Glutamatergic neuron (in vitro differentiated cells): ENCODE measurements at regions not wholly inside any gene's neighbourhood (a gene's known extent, or its start where the extent isn't known, plus 50 kb on each side); places are given as distances from the start of the nearest gene placed in this dataset.

Experiments used
- DNase-seq: peaks from one replicate; pipeline ENCODE4 v3.0.0; 2022
- H3K27ac Mint-ChIP-seq: one replicate; pipeline ENCODE4 v1.8.0; 2020; ENCODE audit warnings: mild to moderate bottlenecking, mixed read lengths, inconsistent platforms; ENCODE audit not compliant: unreplicated experiment
- H3K27me3 Mint-ChIP-seq: one replicate; pipeline ENCODE4 v1.8.0; 2020; ENCODE audit warnings: mild to moderate bottlenecking, moderate library complexity, mixed read lengths, inconsistent platforms; ENCODE audit not compliant: unreplicated experiment
- H3K36me3 Mint-ChIP-seq: one replicate; pipeline ENCODE4 v1.8.0; 2020; ENCODE audit warnings: mild to moderate bottlenecking, mixed read lengths, inconsistent platforms; ENCODE audit not compliant: unreplicated experiment
- H3K4me1 Mint-ChIP-seq: one replicate; pipeline ENCODE4 v1.8.0; 2020; ENCODE audit warnings: mild to moderate bottlenecking, low read depth, mixed read lengths, inconsistent platforms; ENCODE audit not compliant: unreplicated experiment
- H3K4me3 Mint-ChIP-seq: one replicate; pipeline ENCODE4 v1.8.0; 2020; ENCODE audit warnings: mild to moderate bottlenecking, mixed read lengths, inconsistent platforms; ENCODE audit not compliant: unreplicated experiment
- H3K9me3 Mint-ChIP-seq: one replicate; pipeline ENCODE4 v1.8.0; 2020; ENCODE audit warnings: mild to moderate bottlenecking, moderate library complexity, mixed read lengths, inconsistent platforms; ENCODE audit not compliant: unreplicated experiment
- CTCF ChIP-seq: fragments of 200-600 bp; sonication (generic); IDR thresholded peaks from one replicate; pipeline ENCODE4 v1.5.0; 2021; ENCODE audit not compliant: partially characterized antibody, unreplicated experiment

DNA sequence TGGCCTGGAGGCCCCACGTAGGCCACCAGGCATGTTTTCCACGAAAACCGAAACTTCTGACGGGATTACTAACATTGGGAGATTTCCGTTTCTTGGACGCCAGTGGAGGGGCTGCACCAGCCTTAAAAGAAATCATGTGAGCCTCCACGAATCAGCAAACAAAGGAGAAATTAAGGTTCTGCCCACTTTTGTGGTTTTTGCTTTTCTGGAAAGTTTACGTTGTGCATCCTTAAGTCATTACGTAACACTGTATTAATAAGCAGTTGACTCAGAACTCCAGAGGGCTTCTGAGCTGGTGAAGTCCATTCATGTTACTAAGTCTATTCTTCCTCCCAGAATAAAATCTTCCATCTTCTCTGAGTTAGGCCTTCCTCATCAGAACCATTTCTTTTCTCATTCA is 168.5 kb downstream of the PSMG1 start:
- DNase-seq = no peak
- Mint-ChIP-seq H3K27ac (no peak overlapping the region), H3K27me3 (no peaks in the 10 kb centered on the region), H3K9me3 (no peaks in the 10 kb centered on the region), H3K4me1 (no peaks in the 10 kb centered on the region), H3K4me3 (no peak overlapping the region), H3K36me3 (no peaks in the 10 kb centered on the region)
- TF ChIP-seq CTCF = no peak

- Mint-ChIP-seq H3K9me3 (no peaks in the 10 kb centered on the region), H3K4me1 (no peaks in the 10 kb centered on the region), H3K27ac (no peak overlapping the region), H3K27me3 (peaks cover 4% of the 10 kb centered on the region), H3K36me3 (no peaks in the 10 kb centered on the region), H3K4me3 (no peak overlapping the region)
- DNase-seq = no peak
- no peak for TF ChIP-seq CTCF
Measured at GRCh38 chr21:39012326-39013230, 170.7 kb downstream of the PSMG1 start.

GRCh38 chr21:39011911-39012310 is 171.3 kb downstream of the PSMG1 start:
- no peak for TF ChIP-seq CTCF
- H3K4me1 Mint-ChIP-seq = no peaks in the 10 kb centered on the region
- no peak overlapping the region for H3K4me3 Mint-ChIP-seq
- no peaks in the 10 kb centered on the region for H3K36me3 Mint-ChIP-seq
- no peak overlapping the region for H3K27ac Mint-ChIP-seq
- no peaks in the 10 kb centered on the region for H3K9me3 Mint-ChIP-seq
- DNase-seq = no peak
- peaks cover 4% of the 10 kb centered on the region for H3K27me3 Mint-ChIP-seq

DNA sequence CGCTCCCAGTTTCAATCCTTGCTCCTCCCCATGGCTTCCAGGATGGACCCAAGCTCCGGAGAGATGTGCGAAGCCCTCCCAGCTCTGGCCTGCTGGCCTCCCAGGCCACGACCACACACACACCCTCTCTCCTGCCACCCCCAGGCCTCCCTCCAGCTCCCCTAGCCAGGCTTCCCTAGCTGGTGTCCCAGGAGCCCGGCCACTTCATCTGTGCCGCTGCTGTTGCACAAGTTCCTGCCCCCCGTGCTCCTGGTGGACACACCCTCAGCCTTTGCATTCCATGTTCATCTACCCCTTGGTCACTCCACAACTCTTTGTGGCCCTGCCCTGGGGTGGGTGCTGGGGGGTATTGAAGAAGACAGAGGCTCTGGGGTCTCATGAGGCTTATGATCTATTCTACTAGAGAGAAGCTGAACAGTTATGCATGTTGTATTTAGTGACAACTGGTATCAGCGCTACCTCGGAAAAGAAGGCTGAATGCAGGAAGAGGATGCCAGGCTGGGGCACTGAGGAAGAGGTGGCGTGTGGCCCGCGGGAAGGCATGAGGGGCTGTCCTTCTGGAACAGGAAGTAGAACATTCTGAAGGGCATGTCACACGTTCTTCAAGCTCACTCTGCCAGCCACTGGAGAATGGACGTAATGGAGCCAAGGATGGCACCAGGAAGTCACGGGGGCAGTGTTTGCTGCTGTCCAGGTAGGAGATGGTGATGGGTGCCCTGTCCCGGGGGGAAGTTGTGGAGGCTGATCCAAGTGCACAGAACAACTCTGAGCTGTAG is 172.4 kb downstream of the PSMG1 start:
- H3K4me1 Mint-ChIP-seq = no peaks in the 10 kb centered on the region
- no peak for TF ChIP-seq CTCF
- DNase-seq = no peak
- H3K27me3 Mint-ChIP-seq = peaks cover 4% of the 10 kb centered on the region
- no peak overlapping the region for H3K27ac Mint-ChIP-seq
- no peak overlapping the region for H3K4me3 Mint-ChIP-seq
- H3K9me3 Mint-ChIP-seq = no peaks in the 10 kb centered on the region
- H3K36me3 Mint-ChIP-seq = peaks cover 7% of the 10 kb centered on the region
